HG02798 (cell line): ENCODE measurements at regions not wholly inside any gene's neighbourhood (a gene's known extent, or its start where the extent isn't known, plus 50 kb on each side); places are given as distances from the start of the nearest gene placed in this dataset.

Source experiments
- ATAC-seq: cut with Tn5 transposase; IDR thresholded peaks from one replicate; pipeline ENCODE4 v1.9.1; 2021; ENCODE audit warnings: mild to moderate bottlenecking; ENCODE audit not compliant: unreplicated experiment, poor library complexity

GRCh38 chr3:148329481-148330235 lies 368.0 kb upstream of the AGTR1 start:
- ATAC-seq, result no peak

- ATAC-seq, result no peak
These were observed 367.2 kb upstream of the AGTR1 start for GRCh38 chr3:148330542-148330941.

- ATAC-seq, result no peak
These were observed 366.4 kb upstream of the AGTR1 start for GRCh38 chr3:148331081-148331846.

- ATAC-seq, result no peak
These were observed 365.2 kb upstream of the AGTR1 start for GRCh38 chr3:148332509-148332908.

GRCh38 chr3:148333091-148333490 lies 364.6 kb upstream of the AGTR1 start:
- ATAC-seq, result no peak

- no peak for ATAC-seq
These were observed 362.1 kb upstream of the AGTR1 start for GRCh38 chr3:148335612-148336011.

- no peak for ATAC-seq
These were observed 354.3 kb upstream of the AGTR1 start for GRCh38 chr3:148343416-148343815.

GRCh38 chr3:148344521-148344920 lies 353.2 kb upstream of the AGTR1 start:
- ATAC-seq, result no peak

- ATAC-seq, result no peak
These were observed 337.7 kb upstream of the AGTR1 start for GRCh38 chr3:148360051-148360450.

- peak; percentile 58 for ATAC-seq
These were observed 330.8 kb upstream of the AGTR1 start for GRCh38 chr3:148366743-148367410.

- no peak for ATAC-seq
These were observed 329.9 kb upstream of the AGTR1 start for GRCh38 chr3:148367756-148368155.

- no peak for ATAC-seq
These were observed 328.3 kb upstream of the AGTR1 start for GRCh38 chr3:148369381-148369780.

- ATAC-seq, result no peak
These were observed 325.4 kb upstream of the AGTR1 start for GRCh38 chr3:148372206-148372875.

GRCh38 chr3:148373961-148374360 lies 323.7 kb upstream of the AGTR1 start:
- no peak for ATAC-seq

- ATAC-seq, result peak; percentile 89
These were observed 317.8 kb upstream of the AGTR1 start for GRCh38 chr3:148379763-148380382.

GRCh38 chr3:148381051-148381450 lies 316.7 kb upstream of the AGTR1 start:
- ATAC-seq, result no peak

GRCh38 chr3:148389916-148390315 lies 307.8 kb upstream of the AGTR1 start:
- no peak for ATAC-seq

GRCh38 chr3:148395821-148396220 lies 301.9 kb upstream of the AGTR1 start:
- no peak for ATAC-seq

GRCh38 chr3:148400754-148401153 lies 296.9 kb upstream of the AGTR1 start:
- no peak for ATAC-seq

GRCh38 chr3:148408667-148409066 lies 289.0 kb upstream of the AGTR1 start:
- no peak for ATAC-seq
